GM18505 (cell line): ENCODE measurements at regions not wholly inside any gene's neighbourhood (a gene's known extent, or its start where the extent isn't known, plus 50 kb on each side); places are given as distances from the start of the nearest gene placed in this dataset.

Experiments used
- ATAC-seq: cut with Tn5 transposase; IDR thresholded peaks from one replicate; pipeline ENCODE4 v1.9.1; 2021; ENCODE audit not compliant: unreplicated experiment
- POLR2A ChIP-seq: IDR thresholded peaks from 4 replicates; pipeline ENCODE4 v1.6.1; 2011; ENCODE audit warnings: borderline replicate concordance; ENCODE audit not compliant: insufficient read depth, insufficient read length; ENCODE audit errors: extremely low read depth

DNA sequence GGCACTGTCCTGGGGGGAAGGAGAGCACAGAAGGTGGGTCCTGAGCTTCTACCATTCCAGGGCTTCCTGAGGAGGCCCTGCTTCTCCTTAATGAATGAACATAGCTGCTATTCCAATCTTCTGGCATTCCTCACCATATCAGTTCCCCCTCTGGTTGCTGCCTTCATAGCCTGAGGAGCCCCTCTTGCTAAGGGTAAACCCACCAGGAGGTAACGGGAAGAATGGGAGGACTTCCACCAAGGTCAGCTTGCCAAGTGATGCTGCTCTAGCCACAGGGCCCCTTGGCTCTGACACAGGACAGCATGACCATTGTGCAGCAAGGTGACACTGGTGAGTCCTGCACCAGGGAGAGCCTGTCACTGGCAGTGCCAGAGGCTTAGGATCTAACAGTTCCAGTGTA, 1022.5 kb downstream of the TBC1D22A start:
- no peak for TF ChIP-seq POLR2A
- no peak for ATAC-seq

- no peak for TF ChIP-seq POLR2A
- ATAC-seq, result no peak
Observed at GRCh38 chr22:47784367-47784983, 1022.0 kb downstream of the TBC1D22A start.

DNA sequence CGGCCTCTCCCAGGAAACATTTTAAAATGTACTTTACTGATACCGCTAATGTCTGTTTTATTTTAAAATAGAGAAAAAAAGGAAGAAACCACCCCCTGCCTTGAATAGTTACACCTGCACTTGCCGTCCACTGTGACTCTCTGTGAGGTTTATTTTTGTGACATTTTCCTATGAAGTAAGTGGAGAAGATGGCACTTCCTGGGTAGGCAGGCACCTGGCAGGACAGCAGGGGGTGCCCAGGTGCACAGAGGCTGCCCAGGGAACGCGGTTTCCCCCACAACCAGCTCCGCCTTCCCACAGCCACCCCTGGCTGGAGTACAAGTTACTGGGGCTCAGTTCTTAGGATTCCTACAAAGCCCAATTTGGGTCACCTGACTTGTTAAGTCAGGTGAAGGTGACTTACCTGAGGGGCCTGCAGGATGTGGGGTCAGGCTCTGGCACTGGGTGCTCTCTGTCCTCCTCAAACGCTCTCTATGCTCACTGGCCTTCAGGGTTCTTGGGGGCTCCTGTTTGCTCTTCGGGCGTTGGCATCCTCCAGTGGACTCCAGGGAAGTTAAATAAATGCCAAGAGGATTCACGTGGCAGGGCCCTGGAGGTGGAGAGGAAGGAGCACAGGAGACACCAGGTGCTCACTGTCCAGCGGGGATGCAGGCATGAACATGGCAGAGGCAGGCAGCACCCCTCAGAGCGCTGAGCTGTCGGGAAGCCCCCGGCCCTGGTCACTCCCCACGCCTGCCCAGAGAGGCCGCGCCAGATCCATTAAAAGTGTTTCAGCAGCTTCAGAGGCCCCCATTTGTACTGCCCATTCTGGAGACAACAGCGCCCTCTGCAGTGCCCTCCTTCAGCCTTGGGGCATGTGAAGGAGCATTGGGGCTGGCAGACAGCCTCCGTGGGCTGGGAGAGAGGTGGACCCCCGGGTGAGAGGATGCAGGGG, 1021.2 kb downstream of the TBC1D22A start:
- no peak for ATAC-seq
- no peak for TF ChIP-seq POLR2A

DNA sequence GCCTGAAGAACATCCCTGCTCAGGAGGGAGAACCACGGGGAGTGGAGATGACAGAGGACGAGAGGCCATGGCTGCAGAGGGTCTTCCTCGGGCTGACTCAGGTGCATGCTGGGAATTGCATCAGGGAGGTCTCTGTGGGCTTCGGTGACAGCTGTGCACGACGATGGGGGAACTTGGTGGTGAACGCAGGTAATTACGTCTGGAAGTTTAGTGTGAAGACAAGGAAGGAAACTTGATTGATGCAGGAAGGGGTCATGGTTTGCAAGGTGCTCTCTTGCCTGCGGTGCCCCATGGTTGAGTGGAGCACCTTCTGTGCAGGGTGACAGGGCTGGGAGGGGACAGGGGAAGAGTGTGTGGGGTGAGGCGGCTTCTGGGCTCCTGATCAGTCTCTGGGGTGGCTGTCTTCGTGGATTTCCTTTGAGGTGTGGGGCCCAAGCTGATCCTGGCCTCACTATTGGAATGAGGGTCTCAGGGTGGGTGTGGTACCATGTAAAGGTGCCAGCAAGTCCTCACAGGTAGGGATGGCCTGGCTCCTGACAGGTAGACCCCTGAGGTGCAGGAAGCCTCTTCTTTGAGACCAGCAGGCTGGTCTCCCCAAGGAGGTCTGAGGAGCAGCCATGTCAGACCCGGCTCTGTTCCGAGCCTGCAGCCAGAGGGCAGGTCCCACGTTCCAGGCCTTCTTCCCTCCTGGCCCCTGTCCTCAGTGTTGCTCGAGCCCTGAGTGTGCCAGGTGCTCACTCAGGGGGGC, 1020.1 kb downstream of the TBC1D22A start:
- TF ChIP-seq POLR2A, result no peak
- ATAC-seq, result no peak

DNA sequence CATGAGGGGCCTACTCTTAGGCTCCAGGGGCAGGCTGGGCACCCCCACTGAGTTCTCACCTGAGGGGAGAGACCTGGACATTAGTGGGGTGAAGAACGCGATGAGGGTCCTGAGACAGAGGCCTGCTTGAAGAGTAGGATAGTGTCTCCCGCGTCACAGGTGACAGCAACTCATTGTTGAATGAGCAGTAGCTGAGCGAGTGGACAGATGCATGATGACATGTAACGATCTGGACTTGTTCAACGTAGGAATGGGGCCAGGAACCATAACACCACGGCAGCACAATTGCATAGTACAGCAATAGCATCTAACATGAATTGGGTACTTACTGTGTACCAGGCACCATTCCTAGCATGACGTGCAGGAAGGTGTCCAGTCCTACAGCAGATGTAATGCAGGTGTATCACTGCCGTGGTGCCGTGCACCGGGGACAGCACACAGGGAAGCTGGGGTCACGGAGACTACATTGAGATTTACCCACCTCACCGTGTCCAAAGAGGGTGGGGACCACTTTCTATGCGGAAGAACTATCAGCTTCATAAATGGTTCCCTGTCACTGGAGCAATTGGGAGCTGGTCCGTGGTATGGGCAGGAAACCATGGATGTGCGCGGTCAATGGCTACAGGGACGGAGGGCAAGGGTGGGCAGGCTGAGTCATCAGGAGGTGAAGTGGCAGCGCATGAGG, 1019.1 kb downstream of the TBC1D22A start:
- TF ChIP-seq POLR2A, result no peak
- no peak for ATAC-seq

DNA sequence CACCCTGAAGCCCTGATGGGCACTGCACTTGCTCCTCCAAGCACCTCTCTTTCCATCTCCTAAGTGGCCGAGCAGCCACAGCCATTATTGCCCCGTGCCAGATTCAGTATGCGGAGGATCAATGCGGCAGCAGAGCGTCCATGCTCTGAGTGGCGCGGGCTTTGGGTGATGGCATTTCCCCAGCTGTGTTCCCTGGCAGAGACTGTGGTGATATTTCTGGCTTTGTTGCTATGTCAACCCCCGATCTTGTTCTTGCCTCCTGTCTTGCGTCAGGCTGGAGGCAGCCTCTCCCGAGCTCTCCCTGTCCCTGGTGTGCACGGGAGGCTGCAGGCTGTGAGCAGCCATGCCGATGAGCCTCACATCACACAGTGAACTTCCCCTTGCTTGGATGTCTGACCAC, 1018.6 kb downstream of the TBC1D22A start:
- no peak for ATAC-seq
- TF ChIP-seq POLR2A, result no peak

DNA sequence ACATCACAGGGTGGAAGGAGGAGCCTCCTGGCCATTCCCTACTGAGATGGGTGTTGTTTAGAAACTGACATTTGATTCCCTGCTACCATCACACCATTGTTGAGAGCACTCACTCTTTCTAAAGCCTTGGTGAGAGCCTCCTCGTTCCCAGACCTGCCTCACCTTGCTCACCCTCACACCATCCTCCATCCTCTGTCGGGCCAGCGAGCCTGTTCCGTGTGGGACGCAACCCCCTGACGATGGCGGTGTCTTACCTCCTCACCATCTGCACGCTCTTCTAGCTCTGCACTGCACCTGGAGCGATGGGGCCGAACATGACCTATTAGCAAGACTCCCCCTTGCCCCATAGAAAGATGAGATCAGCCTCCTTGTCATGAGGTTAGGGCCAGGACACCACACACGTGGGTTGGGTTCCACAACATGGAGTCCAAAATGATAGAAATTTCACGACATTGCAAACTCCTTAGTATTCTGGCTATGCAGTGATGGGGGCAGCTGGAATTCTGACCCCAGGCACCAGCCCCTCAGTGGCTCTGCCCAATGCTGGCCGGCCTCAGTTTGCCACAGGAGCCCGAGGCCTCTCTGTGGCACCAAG, 1017.9 kb downstream of the TBC1D22A start:
- no peak for ATAC-seq

GRCh38 chr22:47779474-47779873, 1017.0 kb downstream of the TBC1D22A start:
- no peak for ATAC-seq
- TF ChIP-seq POLR2A, result no peak

More for the DNA sequence above, 1017.9 kb downstream of the TBC1D22A start:
- TF ChIP-seq POLR2A, result no peak

DNA sequence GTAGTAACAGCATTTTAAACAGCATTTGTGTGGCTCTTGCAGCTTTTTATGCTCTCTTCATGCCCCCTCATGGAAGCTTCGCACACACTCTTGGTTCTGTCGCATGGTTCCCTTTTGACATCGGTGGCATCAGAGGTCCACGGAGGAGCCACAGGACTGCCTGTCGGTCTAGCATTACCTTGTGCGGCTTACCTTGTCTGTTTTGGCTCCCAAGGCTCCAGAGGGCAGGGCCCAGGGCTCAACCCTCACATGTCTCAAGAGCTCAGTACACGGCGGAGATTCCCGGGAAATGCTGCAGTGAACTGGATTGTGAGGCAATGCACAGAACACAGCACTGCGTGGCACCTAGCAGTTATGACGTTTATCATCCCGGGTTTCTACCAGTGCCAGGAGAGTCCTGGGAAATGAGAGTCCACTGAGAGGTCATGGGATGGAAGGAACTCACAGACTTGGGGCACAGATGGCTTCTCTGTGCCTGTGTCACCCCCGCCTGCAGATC, 1015.8 kb downstream of the TBC1D22A start:
- no peak for TF ChIP-seq POLR2A
- ATAC-seq, result no peak

- TF ChIP-seq POLR2A, result no peak
- no peak for ATAC-seq
Observed at GRCh38 chr22:47777426-47777825, 1015.0 kb downstream of the TBC1D22A start.

GRCh38 chr22:47776329-47776728, 1013.9 kb downstream of the TBC1D22A start:
- no peak for TF ChIP-seq POLR2A
- ATAC-seq, result no peak

- no peak for ATAC-seq
- no peak for TF ChIP-seq POLR2A
Observed at GRCh38 chr22:47775686-47776085, 1013.2 kb downstream of the TBC1D22A start.
